GM10266 (cell line): ENCODE measurements at regions not wholly inside any gene's neighbourhood (a gene's known extent, or its start where the extent isn't known, plus 50 kb on each side); places are given as distances from the start of the nearest gene placed in this dataset.

ENCODE experiments used
- DNase-seq: peaks from one replicate; pipeline ENCODE4 v3.0.0; 2012; ENCODE audit errors: extremely low spot score
- CTCF ChIP-seq: IDR thresholded peaks from 2 replicates; pipeline ENCODE4 v1.5.1; 2012; ENCODE audit warnings: mild to moderate bottlenecking, low read depth; ENCODE audit not compliant: control insufficient read depth, insufficient read depth; ENCODE audit errors: missing control alignments

- no peak for TF ChIP-seq CTCF
These were observed 358.2 kb downstream of the QKI start for GRCh38 chr6:163772701-163773100.

GRCh38 chr6:163771180-163771579 is 356.7 kb downstream of the QKI start:
- no peak for DNase-seq
- no peak for TF ChIP-seq CTCF

More at GRCh38 chr6:163772701-163773100, 358.2 kb downstream of the QKI start:
- no peak for DNase-seq

GRCh38 chr6:163768905-163769304 is 354.4 kb downstream of the QKI start:
- TF ChIP-seq CTCF: no peak
- no peak for DNase-seq

GRCh38 chr6:163766936-163767335 is 352.4 kb downstream of the QKI start:
- DNase-seq: no peak
- no peak for TF ChIP-seq CTCF

GRCh38 chr6:163765335-163765734 is 350.8 kb downstream of the QKI start:
- TF ChIP-seq CTCF: no peak
- DNase-seq: no peak

- TF ChIP-seq CTCF: no peak
- no peak for DNase-seq
These were observed 350.0 kb downstream of the QKI start for GRCh38 chr6:163764565-163764964.

- DNase-seq: no peak
- TF ChIP-seq CTCF: no peak
These were observed 347.0 kb downstream of the QKI start for GRCh38 chr6:163761481-163761880.
